GM12892 (cell line): ENCODE measurements at regions not wholly inside any gene's neighbourhood (a gene's known extent, or its start where the extent isn't known, plus 50 kb on each side); places are given as distances from the start of the nearest gene placed in this dataset.

ENCODE experiments used
- POLR2A ChIP-seq: IDR thresholded peaks from 2 replicates; pipeline ENCODE4 v1.6.1; 2011; ENCODE audit warnings: low read depth, low read length, control low read depth
- POLR2AphosphoS5 ChIP-seq: IDR thresholded peaks from 2 replicates; pipeline ENCODE4 v1.6.1; 2011; ENCODE audit warnings: low read depth, low read length, control low read depth
- TAF1 ChIP-seq: IDR thresholded peaks from 2 replicates; pipeline ENCODE4 v1.6.1; 2011; ENCODE audit warnings: low read depth, mild to moderate bottlenecking, control low read depth, low read length, borderline replicate concordance

GRCh38 chr7:19307554-19307953 is 162.3 kb upstream of the FERD3L start:
- TF ChIP-seq POLR2AphosphoS5 (no peak), POLR2A (no peak), TAF1 (no peak)
